ENCODE measurements at regions not wholly inside any gene's neighbourhood (a gene's known extent, or its start where the extent isn't known, plus 50 kb on each side); places are given as distances from the start of the nearest gene placed in this dataset.

DNA sequence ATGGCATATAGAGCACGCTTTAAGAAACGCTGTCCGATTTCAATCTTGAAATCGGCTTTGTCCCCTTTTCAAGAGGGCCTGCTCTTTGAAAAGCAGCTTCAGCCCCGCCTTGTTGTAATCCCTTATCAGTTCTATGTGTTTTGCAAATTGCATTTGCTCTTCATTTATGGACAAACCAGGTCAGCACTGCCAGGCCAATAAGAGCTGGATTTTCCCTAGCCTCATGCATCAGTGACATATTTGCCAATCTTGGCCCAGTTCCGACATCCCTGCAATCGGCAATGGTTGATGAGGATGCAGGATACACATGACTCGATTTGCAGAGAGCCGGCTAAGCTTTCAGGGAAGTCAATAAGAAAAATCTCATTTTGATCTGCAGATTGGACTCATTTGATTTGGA, 529.1 kb upstream of the CLINT1 start:
- TF ChIP-seq AFF4 (CRISPR knock-in tag; IDR thresholded peaks at IDR 0.05; ENCODE audit: borderline replicate concordance) (no peak), ZBTB21 (CRISPR knock-in tag; IDR thresholded peaks at IDR 0.05; ENCODE audit: borderline replicate concordance) (no peak), ATF6 (CRISPR knock-in tag; IDR thresholded peaks at IDR 0.05) (no peak), KAT7 (CRISPR knock-in tag; IDR thresholded peaks at IDR 0.05; ENCODE audit: borderline replicate concordance) (no peak), HMGA2 (CRISPR knock-in tag; IDR thresholded peaks at IDR 0.05) (no peak), NFATC4 (CRISPR knock-in tag; IDR thresholded peaks at IDR 0.05) (no peak), JUN (CRISPR knock-in tag; IDR thresholded peaks at IDR 0.05) (no peak), NFE2L1 (CRISPR knock-in tag; IDR thresholded peaks at IDR 0.05) (no peak), OVOL2 (CRISPR knock-in tag; IDR thresholded peaks at IDR 0.05; ENCODE audit: borderline replicate concordance) (no peak), RORB (CRISPR knock-in tag; IDR thresholded peaks at IDR 0.05) (no peak), ZNF219 (CRISPR knock-in tag; IDR thresholded peaks at IDR 0.05; ENCODE audit: borderline replicate concordance) (no peak), ETV6 (CRISPR knock-in tag; IDR thresholded peaks at IDR 0.05) (no peak), NR2C2 (CRISPR knock-in tag; IDR thresholded peaks at IDR 0.05) (no peak), ATF1 (CRISPR knock-in tag; IDR thresholded peaks at IDR 0.05) (no peak), IRF2 (CRISPR knock-in tag; IDR thresholded peaks at IDR 0.05; ENCODE audit: borderline replicate concordance, low read depth) (no peak), ZNF423 (CRISPR knock-in tag; IDR thresholded peaks at IDR 0.05) (no peak), JAZF1 (CRISPR knock-in tag; IDR thresholded peaks at IDR 0.05) (no peak), ZNF532 (CRISPR knock-in tag; IDR thresholded peaks at IDR 0.05; ENCODE audit: borderline replicate concordance) (no peak), GRHL2 (CRISPR knock-in tag; IDR thresholded peaks at IDR 0.05; ENCODE audit: insufficient replicate concordance, severe bottlenecking) (no peak)
- TF ChIP-seq, protein P1, sequence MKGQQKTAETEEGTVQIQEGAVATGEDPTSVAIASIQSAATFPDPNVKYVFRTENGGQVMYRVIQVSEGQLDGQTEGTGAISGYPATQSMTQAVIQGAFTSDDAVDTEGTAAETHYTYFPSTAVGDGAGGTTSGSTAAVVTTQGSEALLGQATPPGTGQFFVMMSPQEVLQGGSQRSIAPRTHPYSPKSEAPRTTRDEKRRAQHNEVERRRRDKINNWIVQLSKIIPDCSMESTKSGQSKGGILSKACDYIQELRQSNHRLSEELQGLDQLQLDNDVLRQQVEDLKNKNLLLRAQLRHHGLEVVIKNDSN (CRISPR knock-in tag; IDR thresholded peaks at IDR 0.05), result no peak
- Mint-ChIP-seq H3K36me3 (no peaks in the 10 kb centered on the region), H3K27ac (no peak overlapping the region), H3K4me1 (no peaks in the 10 kb centered on the region), H3K4me3 (no peak overlapping the region), H3K27me3 (ENCODE audit: low read depth) (no peaks in the 10 kb centered on the region), H3K9me3 (peaks cover 21% of the 10 kb centered on the region)
- DNase-seq (ENCODE audit: low spot score) (no peak), ATAC-seq (no peak)
- ChIA-PET CTCF (no interaction called here), POLR2A (no interaction called here)

Data from WTC11 (cell line).